ENCODE measurements at regions not wholly inside any gene's neighbourhood (a gene's known extent, or its start where the extent isn't known, plus 50 kb on each side); places are given as distances from the start of the nearest gene placed in this dataset.
"Not testable (repeated sequence)": the region's sequence is repeated elsewhere in the genome, so short reads cannot be mapped to it uniquely, and the experiment has no call there.

- H3K4me3 ChIP-seq (replicated peaks; ENCODE audit: low read depth, low read length): no peak overlapping the region
- no peaks in the 10 kb centered on the region; the same call in 1 of the 2 replicates for H3K27me3 ChIP-seq (replicated peaks; ENCODE audit: control insufficient read depth, insufficient read depth, low read length)
- TF ChIP-seq CTCF (IDR thresholded peaks at IDR 0.05; ENCODE audit: insufficient read depth, low read length, poor library complexity, severe bottlenecking): no peak
- no peaks in the 10 kb centered on the region for H3K36me3 ChIP-seq (ENCODE audit: control insufficient read depth, insufficient read depth, low read length)
- DNase-seq (ENCODE audit: extremely low read depth, insufficient read length): no peak
Measured at GRCh38 chr20:12936524-12936923, 72.2 kb upstream of the SPTLC3 start.

GRCh38 chr20:12941025-12941424, 67.7 kb upstream of the SPTLC3 start:
- DNase-seq (ENCODE audit: extremely low read depth, insufficient read length): no peak
- TF ChIP-seq CTCF (IDR thresholded peaks at IDR 0.05; ENCODE audit: insufficient read depth, low read length, poor library complexity, severe bottlenecking): no peak
- Histone ChIP-seq H3K36me3 (ENCODE audit: control insufficient read depth, insufficient read depth, low read length) (no peaks in the 10 kb centered on the region), H3K4me3 (replicated peaks; ENCODE audit: low read depth, low read length) (no peak overlapping the region), H3K27me3 (replicated peaks; ENCODE audit: control insufficient read depth, insufficient read depth, low read length) (no peaks in the 10 kb centered on the region; the same call in 1 of the 2 replicates)

- Histone ChIP-seq H3K27me3 (replicated peaks; ENCODE audit: control insufficient read depth, insufficient read depth, low read length) (no peaks in the 10 kb centered on the region; the same call in 1 of the 2 replicates), H3K36me3 (ENCODE audit: control insufficient read depth, insufficient read depth, low read length) (no peaks in the 10 kb centered on the region), H3K4me3 (replicated peaks; ENCODE audit: low read depth, low read length) (no peak overlapping the region)
- DNase-seq (ENCODE audit: extremely low read depth, insufficient read length): no peak
- TF ChIP-seq CTCF (IDR thresholded peaks at IDR 0.05; ENCODE audit: insufficient read depth, low read length, poor library complexity, severe bottlenecking): no peak
Measured at GRCh38 chr20:12942123-12942522, 66.6 kb upstream of the SPTLC3 start.

GRCh38 chr20:12946789-12947188, 62.0 kb upstream of the SPTLC3 start:
- Histone ChIP-seq H3K4me3 (replicated peaks; ENCODE audit: low read depth, low read length) (no peak overlapping the region), H3K36me3 (ENCODE audit: control insufficient read depth, insufficient read depth, low read length) (no peaks in the 10 kb centered on the region), H3K27me3 (replicated peaks; ENCODE audit: control insufficient read depth, insufficient read depth, low read length) (no peaks in the 10 kb centered on the region)
- no peak for TF ChIP-seq CTCF (IDR thresholded peaks at IDR 0.05; ENCODE audit: insufficient read depth, low read length, poor library complexity, severe bottlenecking)
- no peak for DNase-seq (ENCODE audit: extremely low read depth, insufficient read length)

GRCh38 chr20:12947691-12948090, 61.1 kb upstream of the SPTLC3 start:
- no peak for DNase-seq (ENCODE audit: extremely low read depth, insufficient read length)
- Histone ChIP-seq H3K4me3 (replicated peaks; ENCODE audit: low read depth, low read length) (no peak overlapping the region), H3K27me3 (replicated peaks; ENCODE audit: control insufficient read depth, insufficient read depth, low read length) (no peaks in the 10 kb centered on the region), H3K36me3 (ENCODE audit: control insufficient read depth, insufficient read depth, low read length) (no peaks in the 10 kb centered on the region)
- TF ChIP-seq CTCF (IDR thresholded peaks at IDR 0.05; ENCODE audit: insufficient read depth, low read length, poor library complexity, severe bottlenecking): no peak

GRCh38 chr20:12949429-12949980, 59.3 kb upstream of the SPTLC3 start:
- H3K36me3 ChIP-seq (ENCODE audit: control insufficient read depth, insufficient read depth, low read length): no peaks in the 10 kb centered on the region
- DNase-seq (ENCODE audit: extremely low read depth, insufficient read length): no peak
- H3K4me3 ChIP-seq (replicated peaks; ENCODE audit: low read depth, low read length): no peak overlapping the region
- H3K27me3 ChIP-seq (replicated peaks; ENCODE audit: control insufficient read depth, insufficient read depth, low read length): no peaks in the 10 kb centered on the region
- no peak for TF ChIP-seq CTCF (IDR thresholded peaks at IDR 0.05; ENCODE audit: insufficient read depth, low read length, poor library complexity, severe bottlenecking)

- not testable (repeated sequence) for H3K36me3 ChIP-seq (ENCODE audit: control insufficient read depth, insufficient read depth, low read length); H3K27me3 ChIP-seq (replicated peaks; ENCODE audit: control insufficient read depth, insufficient read depth, low read length); DNase-seq (ENCODE audit: extremely low read depth, insufficient read length); H3K4me3 ChIP-seq (replicated peaks; ENCODE audit: low read depth, low read length)
Measured at GRCh38 chr20:12954254-12954653, 54.5 kb upstream of the SPTLC3 start.

Data from GM06990 (cell line).